ENCODE measurements at regions not wholly inside any gene's neighbourhood (a gene's known extent, or its start where the extent isn't known, plus 50 kb on each side); places are given as distances from the start of the nearest gene placed in this dataset.

DNA sequence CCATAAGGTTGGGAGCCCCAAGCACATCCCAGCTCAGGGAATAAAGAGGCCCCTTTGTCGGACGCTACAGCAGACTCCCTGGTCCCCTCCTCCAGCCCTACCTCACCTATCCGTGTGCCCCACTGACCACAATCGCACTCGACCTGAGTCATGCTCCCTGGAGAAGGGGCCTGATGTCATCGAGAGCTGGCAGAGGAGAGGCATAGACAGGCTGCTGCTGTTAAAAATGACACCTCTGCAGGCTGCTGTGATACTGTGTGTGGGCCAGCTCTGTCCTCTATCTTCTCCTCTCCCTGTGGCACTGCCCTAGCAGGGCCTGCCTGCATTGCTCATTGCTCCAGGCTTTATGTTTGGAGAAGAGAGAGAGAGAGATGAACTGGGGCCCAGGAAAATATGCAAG lies 123.4 kb upstream of the SYT13 start:
- TF ChIP-seq, protein P1, sequence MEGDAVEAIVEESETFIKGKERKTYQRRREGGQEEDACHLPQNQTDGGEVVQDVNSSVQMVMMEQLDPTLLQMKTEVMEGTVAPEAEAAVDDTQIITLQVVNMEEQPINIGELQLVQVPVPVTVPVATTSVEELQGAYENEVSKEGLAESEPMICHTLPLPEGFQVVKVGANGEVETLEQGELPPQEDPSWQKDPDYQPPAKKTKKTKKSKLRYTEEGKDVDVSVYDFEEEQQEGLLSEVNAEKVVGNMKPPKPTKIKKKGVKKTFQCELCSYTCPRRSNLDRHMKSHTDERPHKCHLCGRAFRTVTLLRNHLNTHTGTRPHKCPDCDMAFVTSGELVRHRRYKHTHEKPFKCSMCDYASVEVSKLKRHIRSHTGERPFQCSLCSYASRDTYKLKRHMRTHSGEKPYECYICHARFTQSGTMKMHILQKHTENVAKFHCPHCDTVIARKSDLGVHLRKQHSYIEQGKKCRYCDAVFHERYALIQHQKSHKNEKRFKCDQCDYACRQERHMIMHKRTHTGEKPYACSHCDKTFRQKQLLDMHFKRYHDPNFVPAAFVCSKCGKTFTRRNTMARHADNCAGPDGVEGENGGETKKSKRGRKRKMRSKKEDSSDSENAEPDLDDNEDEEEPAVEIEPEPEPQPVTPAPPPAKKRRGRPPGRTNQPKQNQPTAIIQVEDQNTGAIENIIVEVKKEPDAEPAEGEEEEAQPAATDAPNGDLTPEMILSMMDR (IDR thresholded peaks at IDR 0.05 in 8 of 11, conservative IDR thresholded peaks at IDR 0.05 in 3 of 11) = no peak
- TF ChIP-seq POLR2A (IDR thresholded peaks at IDR 0.05) = no peak
- TF ChIP-seq POLR2AphosphoS5 (IDR thresholded peaks at IDR 0.05) = no peak
